Rectal smooth muscle tissue (tissue), 1 donor: ENCODE measurements at regions not wholly inside any gene's neighbourhood (a gene's known extent, or its start where the extent isn't known, plus 50 kb on each side); places are given as distances from the start of the nearest gene placed in this dataset.

ENCODE experiments used
- H3K27ac ChIP-seq: one replicate; pipeline ENCODE4 v1.7.0; 2013; ENCODE audit warnings: low read depth, low read length, inconsistent platforms
- H3K27me3 ChIP-seq: one replicate; pipeline ENCODE4 v1.7.0; 2013; ENCODE audit warnings: low read length; ENCODE audit not compliant: control insufficient read depth, insufficient read depth
- H3K36me3 ChIP-seq: one replicate; pipeline ENCODE4 v1.7.0; 2013; ENCODE audit warnings: low read length; ENCODE audit not compliant: control insufficient read depth, insufficient read depth
- H3K4me1 ChIP-seq: one replicate; pipeline ENCODE4 v1.7.0; 2013; ENCODE audit warnings: low read length; ENCODE audit not compliant: control insufficient read depth, insufficient read depth
- H3K4me3 ChIP-seq: one replicate; pipeline ENCODE4 v1.7.0; 2013; ENCODE audit warnings: low read length
- H3K9ac ChIP-seq: one replicate; pipeline ENCODE4 v1.7.0; 2013; ENCODE audit warnings: low read length

GRCh38 chr20:57901526-57901925 lies 191.7 kb upstream of the PMEPA1 start:
- Histone ChIP-seq H3K27ac (no peak overlapping the region), H3K27me3 (no peaks in the 10 kb centered on the region), H3K36me3 (no peaks in the 10 kb centered on the region), H3K4me1 (no peaks in the 10 kb centered on the region), H3K9ac (no peak overlapping the region), H3K4me3 (no peak overlapping the region)

GRCh38 chr20:57900226-57900905 lies 190.6 kb upstream of the PMEPA1 start:
- Histone ChIP-seq H3K4me1 (no peaks in the 10 kb centered on the region), H3K36me3 (no peaks in the 10 kb centered on the region), H3K27ac (no peak overlapping the region), H3K27me3 (no peaks in the 10 kb centered on the region), H3K4me3 (no peak overlapping the region), H3K9ac (no peak overlapping the region)

- Histone ChIP-seq H3K4me1 (no peaks in the 10 kb centered on the region), H3K36me3 (no peaks in the 10 kb centered on the region), H3K4me3 (no peak overlapping the region), H3K27me3 (no peaks in the 10 kb centered on the region), H3K9ac (no peak overlapping the region), H3K27ac (no peak overlapping the region)
Observed at GRCh38 chr20:57899554-57899953, 189.7 kb upstream of the PMEPA1 start.

- no peak overlapping the region for H3K4me3 ChIP-seq
- H3K4me1 ChIP-seq, result no peaks in the 10 kb centered on the region
- no peak overlapping the region for H3K9ac ChIP-seq
- no peaks in the 10 kb centered on the region for H3K36me3 ChIP-seq
- no peak overlapping the region for H3K27ac ChIP-seq
- H3K27me3 ChIP-seq, result no peaks in the 10 kb centered on the region
Observed at GRCh38 chr20:57898332-57898731, 188.5 kb upstream of the PMEPA1 start.

GRCh38 chr20:57897891-57898290 lies 188.1 kb upstream of the PMEPA1 start:
- no peaks in the 10 kb centered on the region for H3K36me3 ChIP-seq
- H3K9ac ChIP-seq, result no peak overlapping the region
- no peaks in the 10 kb centered on the region for H3K27me3 ChIP-seq
- no peak overlapping the region for H3K27ac ChIP-seq
- H3K4me1 ChIP-seq, result no peaks in the 10 kb centered on the region
- H3K4me3 ChIP-seq, result no peak overlapping the region

GRCh38 chr20:57897156-57897874 lies 187.5 kb upstream of the PMEPA1 start:
- Histone ChIP-seq H3K4me3 (no peak overlapping the region), H3K36me3 (no peaks in the 10 kb centered on the region), H3K4me1 (no peaks in the 10 kb centered on the region), H3K27me3 (no peaks in the 10 kb centered on the region), H3K27ac (no peak overlapping the region), H3K9ac (no peak overlapping the region)

GRCh38 chr20:57896563-57896962 lies 186.7 kb upstream of the PMEPA1 start:
- H3K27ac ChIP-seq, result no peak overlapping the region
- no peaks in the 10 kb centered on the region for H3K36me3 ChIP-seq

GRCh38 chr20:57896017-57896416 lies 186.2 kb upstream of the PMEPA1 start:
- no peak overlapping the region for H3K27ac ChIP-seq
- H3K4me1 ChIP-seq, result no peaks in the 10 kb centered on the region
- no peaks in the 10 kb centered on the region for H3K27me3 ChIP-seq
- H3K36me3 ChIP-seq, result no peaks in the 10 kb centered on the region
- H3K9ac ChIP-seq, result no peak overlapping the region
- no peak overlapping the region for H3K4me3 ChIP-seq

More at GRCh38 chr20:57896563-57896962, 186.7 kb upstream of the PMEPA1 start:
- H3K27me3 ChIP-seq, result no peaks in the 10 kb centered on the region
- no peak overlapping the region for H3K9ac ChIP-seq
- no peaks in the 10 kb centered on the region for H3K4me1 ChIP-seq
- no peak overlapping the region for H3K4me3 ChIP-seq

GRCh38 chr20:57895161-57895855 lies 185.5 kb upstream of the PMEPA1 start:
- H3K27me3 ChIP-seq, result no peaks in the 10 kb centered on the region
- H3K36me3 ChIP-seq, result no peaks in the 10 kb centered on the region
- H3K27ac ChIP-seq, result no peak overlapping the region
- no peaks in the 10 kb centered on the region for H3K4me1 ChIP-seq
- no peak overlapping the region for H3K9ac ChIP-seq
- H3K4me3 ChIP-seq, result no peak overlapping the region

- Histone ChIP-seq H3K36me3 (no peaks in the 10 kb centered on the region), H3K4me3 (no peak overlapping the region), H3K9ac (no peak overlapping the region), H3K27ac (no peak overlapping the region), H3K27me3 (no peaks in the 10 kb centered on the region), H3K4me1 (no peaks in the 10 kb centered on the region)
Observed at GRCh38 chr20:57894522-57894921, 184.7 kb upstream of the PMEPA1 start.

- H3K27me3 ChIP-seq, result no peaks in the 10 kb centered on the region
- H3K4me1 ChIP-seq, result no peaks in the 10 kb centered on the region
- no peak overlapping the region for H3K9ac ChIP-seq
- H3K27ac ChIP-seq, result no peak overlapping the region
- H3K4me3 ChIP-seq, result no peak overlapping the region
- no peaks in the 10 kb centered on the region for H3K36me3 ChIP-seq
Observed at GRCh38 chr20:57894096-57894495, 184.3 kb upstream of the PMEPA1 start.

- no peaks in the 10 kb centered on the region for H3K36me3 ChIP-seq
- H3K9ac ChIP-seq, result no peak overlapping the region
- H3K27me3 ChIP-seq, result no peaks in the 10 kb centered on the region
- no peak overlapping the region for H3K4me3 ChIP-seq
- H3K27ac ChIP-seq, result no peak overlapping the region
- H3K4me1 ChIP-seq, result no peaks in the 10 kb centered on the region
Observed at GRCh38 chr20:57893366-57893999, 183.7 kb upstream of the PMEPA1 start.
